IMR-90 (cell line): ENCODE measurements at regions not wholly inside any gene's neighbourhood (a gene's known extent, or its start where the extent isn't known, plus 50 kb on each side); places are given as distances from the start of the nearest gene placed in this dataset.

Source experiments
- ATAC-seq: fragments of 200-7000 bp; cut with Tn5 transposase; 2 replicates; pipeline ENCODE4 v1.9.1; 2020; ENCODE audit warnings: low read depth, mild to moderate bottlenecking, moderate library complexity
- BruUV-seq: library from RNA; stranded (reverse); fragments of 400-500 nt; replicated peaks from 2 replicates; lab custom pipeline; 2021; lab: Mats Ljungman, UMichigan
- CTCF ChIA-PET: fragments of 300-600 bp; formaldehyde crosslinking; extraction: SDS; loops from one replicate; lab custom pipeline; 2021; ENCODE audit warnings: antibody characterized with exemption; lab: Yijun Ruan, JAX
- POLR2A ChIA-PET: fragments of 300-600 bp; sonication (Branson Sonifier 250); formaldehyde crosslinking; loops from one replicate; lab custom pipeline; 2022; ENCODE audit warnings: antibody characterized with exemption; ENCODE audit not compliant: unreplicated experiment; lab: Charles Lee
- DNase-seq: peaks from one replicate; pipeline ENCODE4 v3.0.0; 2013
- H2AFZ ChIP-seq: replicated peaks from 2 replicates; pipeline ENCODE3; 2013; ENCODE audit warnings: low read length, mild to moderate bottlenecking; ENCODE audit not compliant: poor library complexity
- H2AK5ac ChIP-seq: 2 replicates; pipeline ENCODE4 v1.6.1; 2013; ENCODE audit warnings: low read depth, low read length, inconsistent platforms
- H2AK9ac ChIP-seq: replicated peaks from 2 replicates; pipeline ENCODE3; 2013; ENCODE audit warnings: mild to moderate bottlenecking, low read depth, low read length, moderate library complexity; ENCODE audit not compliant: poor library complexity
- H2BK120ac ChIP-seq: 2 replicates; pipeline ENCODE4 v1.6.1; 2013; ENCODE audit warnings: low read depth, low read length, inconsistent platforms
- H2BK15ac ChIP-seq: 3 replicates; pipeline ENCODE4 v1.6.1; 2013; ENCODE audit warnings: low read depth, low read length, inconsistent platforms
- H2BK20ac ChIP-seq: 2 replicates; pipeline ENCODE4 v1.6.1; 2013; ENCODE audit warnings: low read depth, mild to moderate bottlenecking, inconsistent platforms, low read length, moderate library complexity
- H2BK5ac ChIP-seq: 2 replicates; pipeline ENCODE4 v1.6.1; 2013; ENCODE audit warnings: mild to moderate bottlenecking, low read depth, low read length, inconsistent platforms; ENCODE audit not compliant: poor library complexity, severe bottlenecking
- H3K14ac ChIP-seq: replicated peaks from 2 replicates; pipeline ENCODE4 v1.6.1; 2013; ENCODE audit warnings: low read depth, low read length, inconsistent platforms
- H3K18ac ChIP-seq: 2 replicates; pipeline ENCODE4 v1.6.1; 2013; ENCODE audit warnings: low read depth, low read length, control low read depth
- H3K23ac ChIP-seq: 2 replicates; pipeline ENCODE4 v1.6.1; 2013; ENCODE audit warnings: low read depth, low read length, inconsistent platforms
- H3K27ac ChIP-seq: 2 replicates; pipeline ENCODE4 v1.5.1; 2013; ENCODE audit warnings: mild to moderate bottlenecking, control low read depth, low read length; ENCODE audit not compliant: insufficient read depth
- H3K27me3 ChIP-seq: 2 replicates; pipeline ENCODE4 v1.6.1; 2013; ENCODE audit warnings: low read length; ENCODE audit not compliant: control insufficient read depth, insufficient read depth
- H3K36me3 ChIP-seq: 2 replicates; pipeline ENCODE4 v1.6.1; 2013; ENCODE audit warnings: low read length, mixed read lengths; ENCODE audit not compliant: control insufficient read depth, insufficient read depth
- H3K4ac ChIP-seq: 2 replicates; pipeline ENCODE4 v1.6.1; 2013; ENCODE audit warnings: low read depth, low read length, inconsistent platforms
- H3K4me1 ChIP-seq: 2 replicates; pipeline ENCODE4 v1.6.1; 2013; ENCODE audit warnings: low read length, mixed read lengths; ENCODE audit not compliant: control insufficient read depth, insufficient read depth
- H3K4me2 ChIP-seq: 2 replicates; pipeline ENCODE4 v1.6.1; 2013; ENCODE audit warnings: low read depth, mild to moderate bottlenecking, control low read depth, low read length, moderate library complexity
- H3K4me3 ChIP-seq: 2 replicates; pipeline ENCODE4 v1.5.1; 2013; ENCODE audit warnings: low read depth, mild to moderate bottlenecking, control low read depth, low read length, moderate library complexity; ENCODE audit not compliant: insufficient read depth
- H3K56ac ChIP-seq: 2 replicates; pipeline ENCODE4 v1.6.1; 2013; ENCODE audit warnings: low read length, inconsistent platforms; ENCODE audit not compliant: insufficient read depth; ENCODE audit errors: extremely low read depth
- H3K79me1 ChIP-seq, 2 experiments: 2 replicates each; pipeline ENCODE4 v1.6.1; 2013; ENCODE audit warnings: low read length in 2 of 2, inconsistent platforms in 1 of 2, low read depth in 1 of 2
- H3K9ac ChIP-seq: 2 replicates; pipeline ENCODE4 v1.6.1; 2013; ENCODE audit warnings: low read depth, low read length, control low read depth
- H3K9me1 ChIP-seq: 2 replicates; pipeline ENCODE4 v1.6.1; 2013; ENCODE audit warnings: low read length, inconsistent platforms; ENCODE audit not compliant: insufficient read depth
- H3K9me3 ChIP-seq: 2 replicates; pipeline ENCODE4 v1.6.1; 2013; ENCODE audit warnings: low read length; ENCODE audit not compliant: control insufficient read depth, insufficient read depth
- H4K20me1 ChIP-seq: 2 replicates; pipeline ENCODE4 v1.6.1; 2013; ENCODE audit warnings: low read length, inconsistent platforms; ENCODE audit not compliant: insufficient read depth
- H4K5ac ChIP-seq: 2 replicates; pipeline ENCODE4 v1.6.1; 2013; ENCODE audit warnings: mild to moderate bottlenecking, low read depth, low read length, control low read depth
- H4K8ac ChIP-seq, 2 experiments: 2 replicates each; pipeline ENCODE4 v1.6.1; 2013; ENCODE audit warnings: low read depth in 2 of 2, low read length in 2 of 2, control low read depth in 1 of 2, inconsistent platforms in 1 of 2
- H4K91ac ChIP-seq: 2 replicates; pipeline ENCODE4 v1.6.1; 2013; ENCODE audit warnings: low read depth, low read length, inconsistent platforms; ENCODE audit not compliant: insufficient read depth
- BHLHE40 ChIP-seq: fragments of 150-350 bp; IDR thresholded peaks from 2 replicates; pipeline ENCODE4 v1.6.1; 2016; ENCODE audit warnings: mild to moderate bottlenecking, low read depth, low read length
- CEBPB ChIP-seq: IDR thresholded peaks from 2 replicates; pipeline ENCODE4 v1.6.1; 2012; ENCODE audit warnings: low read depth, low read length, improper control_type of control experiment
- CHD1 ChIP-seq: IDR thresholded peaks from 2 replicates; pipeline ENCODE4 v1.6.1; 2012; ENCODE audit warnings: low read depth, low read length, improper control_type of control experiment
- CTCF ChIP-seq: conservative IDR thresholded peaks from 2 replicates; pipeline ENCODE4 v1.5.1; 2012; ENCODE audit warnings: mild to moderate bottlenecking, low read depth, low read length, improper control_type of control experiment
- ELK1 ChIP-seq: fragments of 150-350 bp; IDR thresholded peaks from 2 replicates; pipeline ENCODE4 v1.6.1; 2016; ENCODE audit warnings: low read depth, mild to moderate bottlenecking, low read length, moderate library complexity, borderline replicate concordance
- FOS ChIP-seq: fragments of 150-350 bp; IDR thresholded peaks from 2 replicates; pipeline ENCODE4 v1.6.1; 2016; ENCODE audit warnings: low read depth, low read length
- MAFK ChIP-seq: IDR thresholded peaks from 2 replicates; pipeline ENCODE4 v1.6.1; 2012; ENCODE audit warnings: low read depth, low read length, improper control_type of control experiment
- MAZ ChIP-seq: IDR thresholded peaks from 2 replicates; pipeline ENCODE4 v1.6.1; 2012; ENCODE audit warnings: low read depth, mild to moderate bottlenecking, low read length, improper control_type of control experiment, moderate library complexity, borderline replicate concordance
- MXI1 ChIP-seq: IDR thresholded peaks from 2 replicates; pipeline ENCODE4 v1.6.1; 2012; ENCODE audit warnings: low read depth, mild to moderate bottlenecking, low read length, moderate library complexity, borderline replicate concordance
- NFE2L2 ChIP-seq: fragments of 150-350 bp; IDR thresholded peaks from 2 replicates; pipeline ENCODE4 v1.6.1; 2016; ENCODE audit warnings: low read depth, mild to moderate bottlenecking, low read length
- POLR2A ChIP-seq: IDR thresholded peaks from 2 replicates; pipeline ENCODE4 v1.6.1; 2012; ENCODE audit warnings: mild to moderate bottlenecking, low read depth, low read length
- RAD21 ChIP-seq: IDR thresholded peaks from 2 replicates; pipeline ENCODE4 v1.6.1; 2012; ENCODE audit warnings: low read length, improper control_type of control experiment
- RCOR1 ChIP-seq: IDR thresholded peaks from 2 replicates; pipeline ENCODE4 v1.6.1; 2012; ENCODE audit warnings: mild to moderate bottlenecking, low read length, improper control_type of control experiment; ENCODE audit not compliant: insufficient replicate concordance
- RFX5 ChIP-seq: IDR thresholded peaks from 2 replicates; pipeline ENCODE4 v1.8.0; 2012; ENCODE audit warnings: low read depth, mild to moderate bottlenecking, low read length, moderate library complexity
- SMC3 ChIP-seq: fragments of 150-350 bp; IDR thresholded peaks from 2 replicates; pipeline ENCODE4 v1.6.1; 2016; ENCODE audit warnings: low read depth, mild to moderate bottlenecking, antibody characterized with exemption, low read length, moderate library complexity
- USF2 ChIP-seq: fragments of 150-350 bp; IDR thresholded peaks from 2 replicates; pipeline ENCODE4 v1.6.1; 2017; ENCODE audit warnings: mild to moderate bottlenecking, antibody characterized with exemption, low read length, low read depth
- WGBS, 2 experiments: methylation state at CpG; one replicate each; pipeline versions ENCODE4 v1.1.5 to v1.1.7; 2013; ENCODE audit warnings: missing lambda C conversion rate in 2 of 2; ENCODE audit not compliant: insufficient read length in 1 of 2; ENCODE audit errors: extremely low coverage in 2 of 2; 5-methylcytosine and 5-hydroxymethylcytosine counted together
- dilution Hi-C: fragments of 300-500 bp; cut with HindIII; formaldehyde crosslinking; loops from one replicate; pipeline ENCODE4 v1.14.3; 2018; ENCODE audit warnings: low sequenced_read_pairs; ENCODE audit not compliant: unreplicated experiment
- in situ Hi-C: fragments of 300-500 bp; cut with MboI; formaldehyde crosslinking; loops from 3 replicates; pipeline ENCODE4 v1.14.3; 2019; ENCODE audit warnings: low sequenced_read_pairs, inconsistent platforms, mixed read lengths
- intact Hi-C: fragments of 100-400 bp; cut with micrococcal nuclease; formaldehyde crosslinking; loops from 2 replicates; pipeline ENCODE4 v1.10.0; 2022

GRCh38 chr6:2309122-2309521 lies 63.7 kb upstream of the GMDS start:
- no peak overlapping the region for H3K4ac ChIP-seq
- POLR2A ChIA-PET, result no interaction called here
- no peak overlapping the region for H4K5ac ChIP-seq
- no peak overlapping the region for H3K9ac ChIP-seq
- no peak overlapping the region for H3K56ac ChIP-seq
- no peaks in the 10 kb centered on the region for H3K9me1 ChIP-seq
- H3K4me1 ChIP-seq, result no peaks in the 10 kb centered on the region
- DNase-seq (no peak), ATAC-seq (no peak)
- no peak overlapping the region for H3K18ac ChIP-seq
- H4K91ac ChIP-seq, result no peak overlapping the region
- H2AK5ac ChIP-seq, result no peak overlapping the region
- H3K23ac ChIP-seq, result no peak overlapping the region
- intact Hi-C loops, result no loop called here
- no peaks in the 10 kb centered on the region for H4K20me1 ChIP-seq
- H3K27ac ChIP-seq, result no peak overlapping the region
- H2AFZ ChIP-seq, result no peak overlapping the region
- dilution Hi-C loops, result no loop called here
- no peak overlapping the region for H2AK9ac ChIP-seq
- in situ Hi-C loops, result no loop called here
- H3K27me3 ChIP-seq, result no peaks in the 10 kb centered on the region
- H3K36me3 ChIP-seq, result no peaks in the 10 kb centered on the region
- BruUV-seq, result no TSS peak
- H3K4me2 ChIP-seq, result no peak overlapping the region
- H3K79me1 ChIP-seq, result no peaks in the 10 kb centered on the region
- H3K9me3 ChIP-seq, result no peaks in the 10 kb centered on the region
- no peak overlapping the region for H2BK20ac ChIP-seq
- no peak overlapping the region for H2BK5ac ChIP-seq
- CTCF ChIA-PET, result no interaction called here
- H3K4me3 ChIP-seq, result no peak overlapping the region
- no CpG with 5 or more reads among the region's 4 CpGs for WGBS, 2 experiments
- H2BK15ac ChIP-seq, result no peak overlapping the region
- no peak overlapping the region for H3K14ac ChIP-seq
- H2BK120ac ChIP-seq, result no peak overlapping the region
- TF ChIP-seq RFX5 (no peak), MXI1 (no peak), CEBPB (no peak), CTCF (no peak), NFE2L2 (no peak), FOS (no peak), POLR2A (no peak), CHD1 (no peak), MAZ (no peak), SMC3 (no peak), RAD21 (no peak), BHLHE40 (no peak), ELK1 (no peak), RCOR1 (no peak), USF2 (no peak), MAFK (no peak)
- H4K8ac ChIP-seq, result no peak overlapping the region
